Calu3 (cell line): ENCODE measurements at regions not wholly inside any gene's neighbourhood (a gene's known extent, or its start where the extent isn't known, plus 50 kb on each side); places are given as distances from the start of the nearest gene placed in this dataset.

Source experiments
- BruUV-seq: library from RNA; stranded (reverse); fragments of 400-500 nt; replicated peaks from 2 replicates; lab custom pipeline; 2021; lab: Mats Ljungman, UMichigan
- CTCF ChIA-PET: fragments of 300-600 bp; sonication (Branson Sonifier 250); formaldehyde crosslinking; loops from one replicate; lab custom pipeline; 2022; ENCODE audit warnings: antibody characterized with exemption; lab: Charles Lee
- DNase-seq: peaks from one replicate; pipeline ENCODE4 v3.0.0; 2022
- H3K27ac Mint-ChIP-seq: one replicate; pipeline ENCODE4 v1.8.0; 2022; ENCODE audit warnings: mixed read lengths; ENCODE audit not compliant: unreplicated experiment
- H3K27me3 Mint-ChIP-seq: one replicate; pipeline ENCODE4 v1.8.0; 2022; ENCODE audit warnings: mixed read lengths; ENCODE audit not compliant: unreplicated experiment
- H3K36me3 Mint-ChIP-seq: one replicate; pipeline ENCODE4 v1.8.0; 2022; ENCODE audit warnings: mild to moderate bottlenecking, moderate library complexity, mixed read lengths; ENCODE audit not compliant: insufficient read depth, unreplicated experiment
- H3K4me1 Mint-ChIP-seq: one replicate; pipeline ENCODE4 v1.8.0; 2022; ENCODE audit warnings: mild to moderate bottlenecking, low read depth, mixed read lengths; ENCODE audit not compliant: unreplicated experiment
- H3K4me3 Mint-ChIP-seq: one replicate; pipeline ENCODE4 v1.8.0; 2022; ENCODE audit warnings: mild to moderate bottlenecking, low read depth, moderate library complexity, mixed read lengths; ENCODE audit not compliant: unreplicated experiment
- H3K9me3 Mint-ChIP-seq: one replicate; pipeline ENCODE4 v1.8.0; 2022; ENCODE audit warnings: low read depth, mixed read lengths; ENCODE audit not compliant: unreplicated experiment
- intact Hi-C: fragments of 100-400 bp; cut with micrococcal nuclease; formaldehyde crosslinking; loops from one replicate; pipeline ENCODE4 v1.10.0; 2022; ENCODE audit not compliant: unreplicated experiment
- TF ChIP-seq, protein P1 (sequence below): fragments of 200-600 bp; IDR thresholded peaks from one replicate; pipeline ENCODE4 v1.8.0; 2022; ENCODE audit warnings: antibody characterized with exemption; ENCODE audit not compliant: unreplicated experiment

DNA sequence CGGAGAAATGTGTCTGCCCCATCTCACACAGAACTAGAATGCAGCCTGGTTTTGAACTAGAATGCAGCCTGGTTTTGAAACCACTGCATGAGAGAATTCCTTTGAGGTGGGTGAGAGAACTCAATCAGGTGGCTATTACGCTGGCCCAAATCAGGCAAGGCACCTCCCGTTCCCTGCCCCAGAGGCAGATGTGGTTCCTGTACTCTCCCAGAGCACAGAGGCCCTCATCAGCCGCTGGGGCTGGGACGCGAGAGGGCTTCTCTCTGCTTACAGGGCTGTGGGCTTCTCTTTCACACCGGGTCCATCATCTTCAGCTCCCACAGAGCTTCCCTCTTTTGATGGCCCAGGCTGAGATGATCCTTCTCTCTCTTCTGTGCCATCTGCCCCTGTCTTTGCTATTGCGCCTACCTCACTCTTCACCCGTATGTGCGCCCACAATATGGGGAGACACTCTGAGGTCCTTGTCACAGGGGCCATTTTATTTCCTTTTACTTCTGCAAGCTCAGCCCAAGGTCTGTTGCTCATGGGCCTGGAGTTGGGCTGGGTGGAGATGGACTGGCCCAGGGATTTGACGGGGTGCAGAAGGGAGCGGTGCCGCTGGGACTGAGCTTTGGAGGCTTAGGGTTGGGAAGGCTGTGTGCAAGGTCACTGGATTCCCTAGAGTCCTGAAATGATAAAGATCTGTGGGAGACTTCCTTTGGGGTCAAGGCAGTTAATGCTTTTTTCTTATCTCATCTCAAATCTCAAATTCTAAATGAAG, 84.4 kb upstream of the HS6ST1 start:
- H3K36me3 Mint-ChIP-seq, result no peaks in the 10 kb centered on the region
- DNase-seq, result no peak
- TF ChIP-seq, protein P1, sequence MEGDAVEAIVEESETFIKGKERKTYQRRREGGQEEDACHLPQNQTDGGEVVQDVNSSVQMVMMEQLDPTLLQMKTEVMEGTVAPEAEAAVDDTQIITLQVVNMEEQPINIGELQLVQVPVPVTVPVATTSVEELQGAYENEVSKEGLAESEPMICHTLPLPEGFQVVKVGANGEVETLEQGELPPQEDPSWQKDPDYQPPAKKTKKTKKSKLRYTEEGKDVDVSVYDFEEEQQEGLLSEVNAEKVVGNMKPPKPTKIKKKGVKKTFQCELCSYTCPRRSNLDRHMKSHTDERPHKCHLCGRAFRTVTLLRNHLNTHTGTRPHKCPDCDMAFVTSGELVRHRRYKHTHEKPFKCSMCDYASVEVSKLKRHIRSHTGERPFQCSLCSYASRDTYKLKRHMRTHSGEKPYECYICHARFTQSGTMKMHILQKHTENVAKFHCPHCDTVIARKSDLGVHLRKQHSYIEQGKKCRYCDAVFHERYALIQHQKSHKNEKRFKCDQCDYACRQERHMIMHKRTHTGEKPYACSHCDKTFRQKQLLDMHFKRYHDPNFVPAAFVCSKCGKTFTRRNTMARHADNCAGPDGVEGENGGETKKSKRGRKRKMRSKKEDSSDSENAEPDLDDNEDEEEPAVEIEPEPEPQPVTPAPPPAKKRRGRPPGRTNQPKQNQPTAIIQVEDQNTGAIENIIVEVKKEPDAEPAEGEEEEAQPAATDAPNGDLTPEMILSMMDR, result no peak
- BruUV-seq, result no TSS peak
- intact Hi-C loops, result no loop called here
- no peaks in the 10 kb centered on the region for H3K4me1 Mint-ChIP-seq
- H3K27me3 Mint-ChIP-seq, result no peaks in the 10 kb centered on the region
- CTCF ChIA-PET, result interaction anchor here (0.7 kb wide), 1 partner anchor 12 kb away, joined by 3 read pairs; no protein-coding TSS in a partner anchor
- H3K9me3 Mint-ChIP-seq, result no peaks in the 10 kb centered on the region
- no peak overlapping the region for H3K27ac Mint-ChIP-seq
- no peak overlapping the region for H3K4me3 Mint-ChIP-seq

DNA sequence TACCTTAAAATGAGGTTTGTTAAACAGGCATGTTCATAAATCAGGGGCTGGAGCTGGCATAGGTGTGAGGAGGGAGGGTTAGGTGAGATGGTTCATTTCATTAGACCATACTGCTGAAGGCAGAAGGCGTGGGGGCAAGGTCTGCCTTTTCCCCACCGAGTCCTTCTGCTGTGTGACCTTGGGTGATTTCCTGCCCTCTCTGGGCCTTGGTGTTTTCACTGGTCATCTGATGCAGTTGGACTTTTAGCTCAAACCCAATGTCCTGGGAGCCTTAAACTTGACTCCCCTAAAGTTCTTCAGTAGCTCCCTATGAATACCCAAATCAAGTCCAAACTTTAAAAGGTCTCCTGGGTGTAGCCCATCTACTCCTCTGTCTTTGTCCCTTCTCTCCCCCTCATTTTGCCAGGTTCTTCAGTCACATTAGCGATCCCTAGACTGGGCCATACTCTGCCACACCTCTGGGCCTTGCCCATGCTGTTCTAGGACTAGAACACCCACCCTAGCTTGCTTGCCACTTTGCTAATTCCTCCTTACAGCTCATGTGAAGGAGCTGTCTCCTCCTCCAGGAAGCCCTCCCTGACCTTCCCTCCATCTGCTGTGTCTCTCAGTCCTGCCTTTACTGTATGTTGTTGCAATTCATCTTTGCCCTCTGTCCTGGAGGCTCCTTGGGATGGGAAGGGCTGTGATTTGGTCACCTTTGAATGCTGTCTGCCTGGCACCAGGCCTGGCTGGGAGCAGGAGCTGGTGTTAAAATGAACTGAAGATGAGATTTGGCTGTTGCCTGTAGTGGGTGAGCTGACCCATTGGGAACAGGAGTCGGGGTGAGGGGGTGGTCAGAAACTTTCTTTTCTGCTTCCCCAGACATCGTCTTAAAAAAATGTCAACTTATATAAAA, 85.4 kb upstream of the HS6ST1 start:
- Mint-ChIP-seq H3K9me3 (no peaks in the 10 kb centered on the region), H3K36me3 (no peaks in the 10 kb centered on the region), H3K27me3 (no peaks in the 10 kb centered on the region), H3K27ac (no peak overlapping the region), H3K4me3 (no peak overlapping the region), H3K4me1 (no peaks in the 10 kb centered on the region)
- no TSS peak for BruUV-seq
- TF ChIP-seq, protein P1, result no peak
- no peak for DNase-seq
- intact Hi-C loops, result no loop called here
- CTCF ChIA-PET, result no interaction called here

DNA sequence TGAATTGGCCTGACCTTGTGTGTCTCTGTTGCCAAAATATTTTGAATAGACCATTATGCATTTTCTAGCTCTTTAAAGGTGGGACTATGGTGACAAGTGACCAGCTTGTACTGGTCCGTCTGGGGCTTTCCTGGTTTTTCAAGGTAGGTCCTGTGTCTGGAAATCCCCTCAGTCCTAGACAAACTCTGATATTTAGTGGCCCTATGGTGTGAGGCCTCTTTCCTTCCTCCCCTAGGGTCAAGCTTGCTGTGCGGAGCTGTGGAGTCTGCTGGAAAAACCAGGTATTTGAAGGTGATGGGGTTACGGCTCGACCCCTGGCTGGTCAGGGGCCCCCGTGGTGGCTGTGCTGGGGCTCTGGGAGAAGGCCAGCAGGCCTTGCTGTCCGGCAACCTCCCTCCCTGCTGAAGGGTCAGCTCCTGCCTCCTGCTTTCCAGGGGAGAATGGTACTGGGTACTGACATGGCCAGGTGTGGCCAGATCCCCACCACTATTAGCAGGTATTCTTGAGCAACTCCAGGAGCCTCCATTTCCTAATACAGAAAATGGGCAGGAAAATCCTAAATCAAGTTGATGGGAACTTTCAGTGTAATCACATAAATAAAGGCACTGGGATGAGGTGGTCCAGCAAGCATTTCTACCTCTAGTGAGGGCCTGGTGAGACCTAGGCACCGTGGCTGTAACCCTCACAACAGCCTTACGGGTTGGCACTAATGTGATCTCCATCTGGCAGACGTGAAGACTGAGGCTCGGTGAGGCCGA, 86.2 kb upstream of the HS6ST1 start:
- TF ChIP-seq, protein P1, result no peak
- H3K4me3 Mint-ChIP-seq, result no peak overlapping the region
- DNase-seq, result no peak
- H3K27ac Mint-ChIP-seq, result no peak overlapping the region
- H3K27me3 Mint-ChIP-seq, result no peaks in the 10 kb centered on the region
- no peaks in the 10 kb centered on the region for H3K9me3 Mint-ChIP-seq
- intact Hi-C loops, result no loop called here
- CTCF ChIA-PET, result no interaction called here
- no TSS peak for BruUV-seq
- no peaks in the 10 kb centered on the region for H3K4me1 Mint-ChIP-seq
- no peaks in the 10 kb centered on the region for H3K36me3 Mint-ChIP-seq

DNA sequence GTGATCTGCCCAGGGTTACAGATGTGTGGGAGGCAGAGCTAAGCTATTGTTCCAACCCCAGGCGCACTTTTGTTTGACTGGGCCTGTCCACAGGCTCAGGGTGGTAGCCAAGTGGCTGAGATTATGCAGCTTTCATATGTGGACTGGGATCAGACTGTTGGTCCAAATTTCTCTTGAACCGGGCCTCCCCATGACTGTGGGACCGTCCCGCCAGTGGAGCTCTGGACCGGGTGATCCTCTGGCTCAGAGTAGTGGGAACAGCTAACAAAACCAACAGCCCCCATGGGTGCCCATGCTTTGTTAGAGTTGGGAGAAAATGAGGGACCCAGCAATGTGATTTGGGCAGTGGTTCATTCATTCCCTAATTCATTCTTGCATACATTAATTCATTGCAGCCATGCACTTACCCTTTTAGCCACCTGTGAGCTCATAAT, 86.8 kb upstream of the HS6ST1 start:
- TF ChIP-seq, protein P1, result no peak
- no peaks in the 10 kb centered on the region for H3K27me3 Mint-ChIP-seq
- DNase-seq, result no peak
- no peaks in the 10 kb centered on the region for H3K9me3 Mint-ChIP-seq
- no TSS peak for BruUV-seq
- no peaks in the 10 kb centered on the region for H3K36me3 Mint-ChIP-seq
- H3K4me1 Mint-ChIP-seq, result no peaks in the 10 kb centered on the region
- intact Hi-C loops, result no loop called here
- no peak overlapping the region for H3K4me3 Mint-ChIP-seq
- CTCF ChIA-PET, result no interaction called here
- no peak overlapping the region for H3K27ac Mint-ChIP-seq
